Ovary (tissue), 7 donors: ENCODE measurements at regions not wholly inside any gene's neighbourhood (a gene's known extent, or its start where the extent isn't known, plus 50 kb on each side); places are given as distances from the start of the nearest gene placed in this dataset.

Source experiments
- DNase-seq, 5 donors: peaks; one replicate each; pipeline ENCODE4 v3.0.0-alpha.2; 2019 to 2020
- H3K27ac ChIP-seq, 2 donors: fragments of 200-600 bp; one replicate each; pipeline versions ENCODE4 v1.5.1 to v1.8.0; 2019 to 2022
- H3K27me3 ChIP-seq: fragments of 200-600 bp; one replicate; pipeline ENCODE4 v1.8.0; 2022
- H3K36me3 ChIP-seq: fragments of 200-600 bp; sonication (generic); one replicate; pipeline ENCODE4 v1.5.1; 2019
- H3K4me1 ChIP-seq: one replicate; pipeline ENCODE4 v1.8.1; 2013; ENCODE audit warnings: mild to moderate bottlenecking, moderate library complexity; ENCODE audit not compliant: insufficient read depth
- H3K4me3 ChIP-seq: fragments of 200-600 bp; sonication (generic); one replicate; pipeline ENCODE4 v1.5.1; 2017
- H3K9me3 ChIP-seq, 2 donors: fragments of 200-600 bp in 1 of 2; sonication (generic) in 1 of 2; one replicate each; pipeline versions ENCODE4 v1.5.1 to v1.8.1; 2013 to 2019; ENCODE audit warnings: mild to moderate bottlenecking in 1 of 2, moderate library complexity in 1 of 2
- CTCF ChIP-seq, 3 donors: fragments of 450-650 bp in 2 of 3; fragments of 200-600 bp in 1 of 3; IDR thresholded peaks; one replicate each; pipeline versions ENCODE4 v1.5.1 to v1.8.0; 2016 to 2022; ENCODE audit warnings: antibody characterized with exemption in 3 of 3, mild to moderate bottlenecking in 1 of 3
- EP300 ChIP-seq: sonication (generic); formaldehyde crosslinking; IDR thresholded peaks from one replicate; pipeline ENCODE4 v1.6.1; 2017; ENCODE audit warnings: antibody characterized with exemption
- POLR2A ChIP-seq: fragments of 450-650 bp; IDR thresholded peaks from one replicate; pipeline ENCODE4 v1.6.1; 2017; ENCODE audit warnings: antibody characterized with exemption, mild to moderate bottlenecking, moderate library complexity
- WGBS, 3 donors: extraction: QIAGEN DNeasy Blood & Tissue Kit in 1 of 3; methylation state at CpG; one replicate each; pipeline versions ENCODE4 v1.1.5 to v1.1.7; 2013 to 2017; 5-methylcytosine and 5-hydroxymethylcytosine counted together
- intact Hi-C, 4 donors: fragments of 100-400 bp; cut with DNase I; formaldehyde crosslinking; loops; one replicate each; pipeline versions ENCODE4 v1.11.0 to v1.15.1; 2022 to 2023
- donor health status: DM: no; HTN: no; CAD: no; lungs with moderate emphysema.
- donor health status: DM: no; HTN: no; CAD: no.
- donor health status: Bipolar disorder and iron deficiency.
- donor health status: DM: no; HTN: no; CAD: no.
- donor health status: DM: yes; HTN: yes; CAD: no.

- Histone ChIP-seq H3K4me3 (no peak overlapping the region), H3K9me3 (no peaks in the 10 kb centered on the region), H3K27me3 (no peaks in the 10 kb centered on the region), H3K36me3 (no peaks in the 10 kb centered on the region), H3K27ac (no peak overlapping the region), H3K4me1 (no peaks in the 10 kb centered on the region)
- TF ChIP-seq EP300: no peak
- no peak for DNase-seq
- intact Hi-C loops: no loop called here
- 87 to 92% (median 92%) methylated on average over 9 of the region's 9 CpGs for WGBS, 3 donors
These were observed 211.1 kb upstream of the FAM98A start for GRCh38 chr2:33810046-33810835.

- TF ChIP-seq CTCF (IDR thresholded peaks at IDR 0.05): no peak
- TF ChIP-seq EP300: no peak
- TF ChIP-seq POLR2A: no peak
- Histone ChIP-seq H3K9me3 (no peaks in the 10 kb centered on the region), H3K4me3 (no peak overlapping the region), H3K36me3 (no peaks in the 10 kb centered on the region), H3K4me1 (no peaks in the 10 kb centered on the region), H3K27me3 (no peaks in the 10 kb centered on the region), H3K27ac (no peak overlapping the region)
- intact Hi-C loops: no loop called here
- DNase-seq: no peak
- WGBS, 3 donors: 38 to 48% (median 44%) methylated on average over 6 of the region's 6 CpGs
These were observed 206.9 kb upstream of the FAM98A start for GRCh38 chr2:33806041-33806440.

GRCh38 chr2:33804155-33804554, 205.1 kb upstream of the FAM98A start:
- Histone ChIP-seq H3K4me1 (no peaks in the 10 kb centered on the region), H3K36me3 (no peaks in the 10 kb centered on the region), H3K4me3 (no peak overlapping the region), H3K27me3 (no peaks in the 10 kb centered on the region), H3K27ac (no peak overlapping the region), H3K9me3 (no peaks in the 10 kb centered on the region)
- no peak for TF ChIP-seq EP300
- TF ChIP-seq CTCF (IDR thresholded peaks at IDR 0.05): no peak
- no peak for TF ChIP-seq POLR2A
- no peak for DNase-seq
- intact Hi-C loops: no loop called here

- DNase-seq: no peak
- TF ChIP-seq CTCF (IDR thresholded peaks at IDR 0.05) (no peak), EP300 (no peak), POLR2A (no peak)
These were observed 197.4 kb upstream of the FAM98A start for GRCh38 chr2:33796511-33796910.

GRCh38 chr2:33791625-33792024, 192.5 kb upstream of the FAM98A start:
- no peak overlapping the region for H3K27ac ChIP-seq
- no peaks in the 10 kb centered on the region for H3K9me3 ChIP-seq
- TF ChIP-seq EP300: no peak
- no peak for TF ChIP-seq CTCF (IDR thresholded peaks at IDR 0.05)
- no peak for TF ChIP-seq POLR2A
- H3K4me3 ChIP-seq: no peak overlapping the region
- 64 to 82% (median 80%) methylated on average over 3 of the region's 3 CpGs for WGBS, 3 donors
- intact Hi-C loops: no loop called here
- no peaks in the 10 kb centered on the region for H3K27me3 ChIP-seq
- H3K4me1 ChIP-seq: no peaks in the 10 kb centered on the region
- no peak for DNase-seq
- H3K36me3 ChIP-seq: no peaks in the 10 kb centered on the region

More at GRCh38 chr2:33796511-33796910, 197.4 kb upstream of the FAM98A start:
- intact Hi-C loops: no loop called here
- Histone ChIP-seq H3K4me3 (no peak overlapping the region), H3K9me3 (no peaks in the 10 kb centered on the region), H3K27me3 (no peaks in the 10 kb centered on the region), H3K27ac (no peak overlapping the region), H3K36me3 (no peaks in the 10 kb centered on the region), H3K4me1 (no peaks in the 10 kb centered on the region)
- 50 to 66% (median 53%) methylated on average over 2 of the region's 2 CpGs for WGBS, 3 donors
